GM12892 (cell line): ENCODE measurements at regions not wholly inside any gene's neighbourhood (a gene's known extent, or its start where the extent isn't known, plus 50 kb on each side); places are given as distances from the start of the nearest gene placed in this dataset.

Experiments
- POLR2A ChIP-seq: IDR thresholded peaks from 2 replicates; pipeline ENCODE4 v1.6.1; 2011; ENCODE audit warnings: low read depth, low read length, control low read depth
- TAF1 ChIP-seq: IDR thresholded peaks from 2 replicates; pipeline ENCODE4 v1.6.1; 2011; ENCODE audit warnings: low read depth, mild to moderate bottlenecking, control low read depth, low read length, borderline replicate concordance

- TF ChIP-seq POLR2A (no peak), TAF1 (no peak)
These were observed 105.0 kb downstream of the VEGFA start for GRCh38 chr6:43874814-43875590.
